Colonic mucosa (tissue), 4 donors: ENCODE measurements at regions not wholly inside any gene's neighbourhood (a gene's known extent, or its start where the extent isn't known, plus 50 kb on each side); places are given as distances from the start of the nearest gene placed in this dataset.

Source experiments
- DNase-seq: peaks from one replicate; pipeline ENCODE4 v3.0.0-alpha.2; 2020
- H3K27ac ChIP-seq: fragments of 200-600 bp; one replicate; pipeline ENCODE4 v1.8.0; 2021
- H3K27me3 ChIP-seq: fragments of 200-600 bp; one replicate; pipeline ENCODE4 v1.8.0; 2021
- H3K36me3 ChIP-seq: fragments of 200-600 bp; one replicate; pipeline ENCODE4 v1.8.0; 2021
- H3K4me1 ChIP-seq: fragments of 200-600 bp; one replicate; pipeline ENCODE4 v1.8.0; 2021; ENCODE audit warnings: mild to moderate bottlenecking
- H3K4me3 ChIP-seq: fragments of 200-600 bp; one replicate; pipeline ENCODE4 v1.8.0; 2021
- H3K9ac ChIP-seq, 2 donors: one replicate each; pipeline ENCODE4 v1.7.0; 2013; ENCODE audit warnings: control low read depth in 2 of 2, low read depth in 2 of 2, low read length in 2 of 2
- H3K9me3 ChIP-seq: fragments of 200-600 bp; one replicate; pipeline ENCODE4 v1.8.0; 2021
- CTCF ChIP-seq: fragments of 200-600 bp; IDR thresholded peaks from one replicate; pipeline ENCODE4 v1.8.0; 2022; ENCODE audit warnings: antibody characterized with exemption, mild to moderate bottlenecking
- intact Hi-C: fragments of 100-400 bp; cut with DNase I; formaldehyde crosslinking; loops from one replicate; pipeline ENCODE4 v1.14.1; 2022
- donor health status: healthy.
- donor health status: DM: no; HTN: no; CAD: no.
- donor health status: DM: no; HTN: no; CAD: no.

- Histone ChIP-seq H3K4me1 (no peaks in the 10 kb centered on the region), H3K9me3 (no peaks in the 10 kb centered on the region), H3K36me3 (no peaks in the 10 kb centered on the region), H3K4me3 (no peak overlapping the region), H3K9ac (no peak overlapping the region), H3K27me3 (no peaks in the 10 kb centered on the region), H3K27ac (no peak overlapping the region)
- intact Hi-C loops: no loop called here
- TF ChIP-seq CTCF: no peak
- DNase-seq: no peak
Observed at GRCh38 chr1:70818401-70818800, 229.2 kb downstream of the PTGER3 start.

GRCh38 chr1:70819231-70819630 is 228.4 kb downstream of the PTGER3 start:
- H3K36me3 ChIP-seq: no peaks in the 10 kb centered on the region
- no peak overlapping the region for H3K4me3 ChIP-seq
- no peaks in the 10 kb centered on the region for H3K4me1 ChIP-seq
- intact Hi-C loops: no loop called here
- H3K9me3 ChIP-seq: no peaks in the 10 kb centered on the region
- no peak for DNase-seq
- TF ChIP-seq CTCF: no peak
- no peak overlapping the region for H3K9ac ChIP-seq
- no peak overlapping the region for H3K27ac ChIP-seq
- H3K27me3 ChIP-seq: no peaks in the 10 kb centered on the region

DNA sequence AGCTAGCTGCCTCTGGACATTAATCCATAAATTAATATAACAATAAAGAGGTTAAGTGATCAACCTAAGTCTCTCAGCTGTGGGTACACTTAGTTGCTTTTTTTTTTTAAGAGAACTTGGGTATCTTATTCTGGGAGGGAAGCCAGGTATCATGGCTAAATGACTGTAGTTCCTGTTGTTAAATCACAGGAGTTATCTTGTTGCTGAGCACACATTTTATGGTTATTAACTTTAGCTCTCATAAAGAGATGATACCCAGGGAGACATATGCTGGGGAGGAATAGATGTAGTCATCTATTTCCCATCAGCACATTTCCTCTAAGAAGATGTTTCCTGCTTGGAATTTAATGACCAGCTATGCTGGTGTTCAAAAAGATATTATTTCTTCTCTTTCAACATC is 227.8 kb downstream of the PTGER3 start:
- Histone ChIP-seq H3K9ac (no peak overlapping the region), H3K4me1 (no peaks in the 10 kb centered on the region), H3K27me3 (no peaks in the 10 kb centered on the region), H3K4me3 (no peak overlapping the region), H3K27ac (no peak overlapping the region), H3K36me3 (no peaks in the 10 kb centered on the region), H3K9me3 (no peaks in the 10 kb centered on the region)
- intact Hi-C loops: no loop called here
- no peak for DNase-seq
- no peak for TF ChIP-seq CTCF

GRCh38 chr1:70820396-70820795 is 227.2 kb downstream of the PTGER3 start:
- Histone ChIP-seq H3K36me3 (no peaks in the 10 kb centered on the region), H3K4me1 (no peaks in the 10 kb centered on the region), H3K4me3 (no peak overlapping the region), H3K27ac (no peak overlapping the region), H3K9ac (no peak overlapping the region), H3K9me3 (no peaks in the 10 kb centered on the region), H3K27me3 (no peaks in the 10 kb centered on the region)
- no peak for DNase-seq
- TF ChIP-seq CTCF: no peak
- intact Hi-C loops: no loop called here

- H3K36me3 ChIP-seq: no peaks in the 10 kb centered on the region
- no peak for DNase-seq
- H3K4me1 ChIP-seq: no peaks in the 10 kb centered on the region
- H3K9ac ChIP-seq: no peak overlapping the region
- intact Hi-C loops: no loop called here
- H3K27me3 ChIP-seq: no peaks in the 10 kb centered on the region
- H3K9me3 ChIP-seq: no peaks in the 10 kb centered on the region
- TF ChIP-seq CTCF: no peak
- no peak overlapping the region for H3K27ac ChIP-seq
- no peak overlapping the region for H3K4me3 ChIP-seq
Observed at GRCh38 chr1:70820995-70821394, 226.6 kb downstream of the PTGER3 start.

- H3K36me3 ChIP-seq: no peaks in the 10 kb centered on the region
- no peak overlapping the region for H3K27ac ChIP-seq
- H3K4me3 ChIP-seq: no peak overlapping the region
- DNase-seq: no peak
- H3K27me3 ChIP-seq: no peaks in the 10 kb centered on the region
- intact Hi-C loops: no loop called here
- H3K9me3 ChIP-seq: no peaks in the 10 kb centered on the region
- TF ChIP-seq CTCF: no peak
- no peaks in the 10 kb centered on the region for H3K4me1 ChIP-seq
- H3K9ac ChIP-seq: no peak overlapping the region
Observed at GRCh38 chr1:70826428-70826827, 221.2 kb downstream of the PTGER3 start.
